GM12892 (cell line): ENCODE measurements at regions not wholly inside any gene's neighbourhood (a gene's known extent, or its start where the extent isn't known, plus 50 kb on each side); places are given as distances from the start of the nearest gene placed in this dataset.
"Not testable (repeated sequence)": the region's sequence is repeated elsewhere in the genome, so short reads cannot be mapped to it uniquely, and the experiment has no call there.

Experiments
- DNase-seq: peaks from one replicate; pipeline ENCODE4 v3.0.0; 2011; ENCODE audit not compliant: insufficient read length
- FAIRE-seq: peaks from 2 replicates; lab custom pipeline; 2011; peaks lifted over from hg19 to GRCh38; lab: Jason Lieb, UNC
- POLR2A ChIP-seq: IDR thresholded peaks from 2 replicates; pipeline ENCODE4 v1.6.1; 2011; ENCODE audit warnings: low read depth, low read length, control low read depth
- POLR2AphosphoS5 ChIP-seq: IDR thresholded peaks from 2 replicates; pipeline ENCODE4 v1.6.1; 2011; ENCODE audit warnings: low read depth, low read length, control low read depth
- TAF1 ChIP-seq: IDR thresholded peaks from 2 replicates; pipeline ENCODE4 v1.6.1; 2011; ENCODE audit warnings: low read depth, mild to moderate bottlenecking, control low read depth, low read length, borderline replicate concordance

DNA sequence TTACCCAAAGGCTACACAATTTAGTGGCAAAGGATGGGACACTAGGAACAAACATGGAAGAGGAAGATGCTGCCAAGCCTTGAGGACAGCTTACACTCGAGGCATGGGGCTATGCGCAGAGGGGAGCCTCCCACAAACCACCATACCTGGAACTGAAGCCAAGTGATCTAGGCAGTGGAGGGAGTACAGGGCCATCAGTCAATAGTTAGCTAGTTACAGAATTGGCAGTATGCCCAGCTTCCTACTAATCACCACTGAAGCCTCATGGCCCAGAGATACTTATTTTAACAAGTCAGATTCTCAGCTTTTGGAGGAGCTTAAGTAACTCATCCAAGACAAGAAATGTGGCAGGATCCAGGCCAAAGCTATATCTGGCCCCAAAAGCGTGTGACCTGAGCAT lies 226.6 kb upstream of the MOCS1 start:
- TF ChIP-seq TAF1 (no peak), POLR2A (no peak), POLR2AphosphoS5 (no peak)
- FAIRE-seq = no peak

GRCh38 chr6:40159865-40160264 lies 225.6 kb upstream of the MOCS1 start:
- DNase-seq (no peak), FAIRE-seq (no peak)
- TF ChIP-seq TAF1 (no peak), POLR2A (no peak), POLR2AphosphoS5 (no peak)

More for the DNA sequence above, 226.6 kb upstream of the MOCS1 start:
- DNase-seq = no peak

DNA sequence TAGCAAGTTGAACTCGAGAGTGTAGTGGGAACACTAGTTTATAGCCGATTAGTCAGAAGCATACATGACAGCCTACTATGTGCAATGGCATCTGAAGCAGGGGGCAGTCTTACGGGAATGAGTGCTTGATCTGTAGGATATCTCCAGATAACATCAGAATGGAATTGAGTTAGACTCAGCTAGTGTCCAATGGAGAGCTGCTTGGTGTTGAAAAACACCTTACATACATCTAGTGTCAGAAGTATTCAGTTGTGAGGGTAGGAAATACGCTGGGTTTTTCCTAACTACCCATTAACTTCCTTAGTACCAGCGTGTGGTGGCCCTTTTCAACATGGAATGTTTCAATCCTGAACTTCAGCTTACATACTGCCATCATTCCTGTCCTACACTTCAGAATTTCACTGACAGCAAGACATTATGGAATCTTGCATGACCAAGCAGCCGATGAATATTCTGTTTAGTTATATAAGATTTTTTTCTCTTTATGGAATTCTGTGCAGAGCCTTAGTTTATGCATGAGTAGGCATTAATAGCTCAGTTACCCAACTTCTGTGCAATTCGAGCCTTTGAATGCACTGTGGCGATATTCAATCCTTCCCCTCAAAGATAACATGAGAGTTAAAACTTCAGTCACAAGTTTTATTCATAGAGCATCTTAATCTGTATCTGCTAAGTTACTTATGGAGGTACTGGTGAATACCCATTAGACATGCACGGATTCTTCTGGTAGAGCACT lies 218.6 kb upstream of the MOCS1 start:
- no peak for TF ChIP-seq POLR2A
- no peak for TF ChIP-seq TAF1
- TF ChIP-seq POLR2AphosphoS5 = no peak
- FAIRE-seq (no peak), DNase-seq (no peak)

DNA sequence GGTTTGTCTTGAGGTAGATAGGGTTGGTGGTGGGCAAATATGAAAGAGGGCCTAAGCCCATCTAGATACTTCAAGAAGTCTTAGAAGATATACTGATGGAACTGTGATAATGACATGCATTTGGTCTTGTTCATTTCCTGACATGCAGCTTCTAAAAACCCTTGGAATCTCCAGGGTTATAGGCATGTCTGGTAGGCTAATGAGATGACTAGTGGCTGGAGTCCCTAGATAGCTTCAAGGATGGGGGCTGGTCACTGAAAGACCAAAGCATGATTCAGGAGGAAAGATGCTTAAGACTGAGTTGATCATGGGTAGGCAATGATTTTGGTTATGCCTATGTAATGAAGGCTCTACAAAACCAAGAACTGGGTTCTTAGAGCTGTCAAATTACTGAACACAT lies 217.9 kb upstream of the MOCS1 start:
- FAIRE-seq (no peak), DNase-seq (no peak)
- TF ChIP-seq TAF1 = no peak
- no peak for TF ChIP-seq POLR2A
- TF ChIP-seq POLR2AphosphoS5 = no peak

GRCh38 chr6:40148882-40149573 lies 214.8 kb upstream of the MOCS1 start:
- peak; percentile 86 for FAIRE-seq
- DNase-seq = peak; percentile 20
- TF ChIP-seq TAF1 (no peak), POLR2A (no peak), POLR2AphosphoS5 (no peak)

DNA sequence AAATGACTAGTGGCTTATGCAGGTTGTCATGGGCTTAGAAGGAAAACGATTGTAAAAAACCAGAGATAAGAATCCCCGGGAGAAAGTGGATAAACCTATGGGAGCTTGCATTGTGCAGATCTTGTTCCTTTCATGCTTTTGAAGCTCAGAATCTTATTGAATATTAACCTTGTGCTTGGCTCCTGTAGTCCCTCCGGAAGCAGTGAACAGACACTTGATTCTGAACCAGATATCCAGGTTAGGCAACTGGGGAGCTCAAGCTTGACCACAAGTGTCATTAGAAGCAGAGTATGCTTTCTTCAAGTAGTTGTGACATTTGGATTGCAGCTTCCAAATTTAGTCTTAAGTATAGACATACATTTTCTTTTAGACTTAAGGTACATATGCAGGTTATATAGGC lies 212.6 kb upstream of the MOCS1 start:
- DNase-seq = no peak

GRCh38 chr6:40139447-40139846 lies 205.2 kb upstream of the MOCS1 start:
- FAIRE-seq = no peak
- TF ChIP-seq POLR2AphosphoS5 (no peak), TAF1 (no peak), POLR2A (no peak)
- DNase-seq = no peak

More for the DNA sequence above, 212.6 kb upstream of the MOCS1 start:
- no peak for TF ChIP-seq POLR2A
- no peak for TF ChIP-seq TAF1
- TF ChIP-seq POLR2AphosphoS5 = no peak
- no peak for FAIRE-seq

DNA sequence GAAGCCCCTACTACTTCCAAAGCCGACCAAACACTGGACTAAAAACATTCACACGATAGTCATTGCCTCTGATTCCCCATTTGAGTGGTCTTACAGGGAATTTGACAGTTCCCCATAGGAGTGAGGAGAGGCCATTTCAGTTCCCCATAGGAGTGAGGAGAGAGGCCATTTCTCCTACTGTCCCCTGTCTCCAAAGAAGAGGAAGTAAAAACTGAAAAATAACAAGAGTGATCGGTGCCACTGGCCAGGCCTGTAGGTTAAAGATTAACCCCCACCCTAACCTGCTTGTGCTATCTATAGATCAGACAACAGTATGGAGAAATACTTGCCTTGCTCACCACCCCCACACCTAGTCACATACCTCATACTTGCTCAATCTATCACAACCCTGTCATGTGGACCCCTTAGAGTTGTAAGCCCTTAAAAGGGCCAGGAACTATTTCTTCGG lies 204.0 kb upstream of the MOCS1 start:
- FAIRE-seq = no peak
- no peak for TF ChIP-seq POLR2AphosphoS5
- no peak for TF ChIP-seq POLR2A
- no peak for TF ChIP-seq TAF1
- DNase-seq = no peak

- DNase-seq (no peak), FAIRE-seq (no peak)
Observed at GRCh38 chr6:40135491-40136072, 201.3 kb upstream of the MOCS1 start.

GRCh38 chr6:40133981-40134380 lies 199.7 kb upstream of the MOCS1 start:
- not testable (repeated sequence) for DNase-seq, FAIRE-seq

More at GRCh38 chr6:40135491-40136072, 201.3 kb upstream of the MOCS1 start:
- TF ChIP-seq TAF1 (no peak), POLR2A (no peak), POLR2AphosphoS5 (no peak)

GRCh38 chr6:40131675-40132074 lies 197.4 kb upstream of the MOCS1 start:
- FAIRE-seq = no peak
- DNase-seq = no peak
- TF ChIP-seq POLR2A (no peak), POLR2AphosphoS5 (no peak), TAF1 (no peak)
